ENCODE measurements at regions not wholly inside any gene's neighbourhood (a gene's known extent, or its start where the extent isn't known, plus 50 kb on each side); places are given as distances from the start of the nearest gene placed in this dataset.
A peak's percentile ranks its signal among the peaks of the same experiment; 100 is the strongest.

GRCh38 chr9:135251996-135252760, 164.7 kb downstream of the OLFM1 start:
- H3K27me3 ChIP-seq, result no peaks in the 10 kb centered on the region
- DNase-seq (peak; percentile 46), ATAC-seq (no peak)
- H3K9me3 ChIP-seq, result no peaks in the 10 kb centered on the region
- H3K4me1 ChIP-seq, result no peaks in the 10 kb centered on the region
- no peak overlapping the region for H3K4me3 ChIP-seq
- no peaks in the 10 kb centered on the region for H3K36me3 ChIP-seq
- H3K27ac ChIP-seq, result no peak overlapping the region
- TF ChIP-seq CTCF (IDR thresholded peaks at IDR 0.05), result no peak
- intact Hi-C loops (cut with DNase I), result no loop called here

- Histone ChIP-seq H3K27ac (no peak overlapping the region), H3K9me3 (no peaks in the 10 kb centered on the region), H3K27me3 (no peaks in the 10 kb centered on the region), H3K36me3 (no peaks in the 10 kb centered on the region), H3K4me3 (no peak overlapping the region), H3K4me1 (no peaks in the 10 kb centered on the region)
- intact Hi-C loops (cut with DNase I), result no loop called here
- DNase-seq (peak; percentile 32), ATAC-seq (no peak)
- no peak for TF ChIP-seq CTCF (IDR thresholded peaks at IDR 0.05)
Measured at GRCh38 chr9:135252980-135253304, 165.5 kb downstream of the OLFM1 start.

- no peaks in the 10 kb centered on the region for H3K4me1 ChIP-seq
- intact Hi-C loops (cut with DNase I), result no loop called here
- DNase-seq, result peak; percentile 60
- H3K9me3 ChIP-seq, result no peaks in the 10 kb centered on the region
- H3K36me3 ChIP-seq, result no peaks in the 10 kb centered on the region
- no peak overlapping the region for H3K4me3 ChIP-seq
- no peaks in the 10 kb centered on the region for H3K27me3 ChIP-seq
- TF ChIP-seq CTCF (IDR thresholded peaks at IDR 0.05), result no peak
- ATAC-seq, result no peak
- H3K27ac ChIP-seq, result no peak overlapping the region
Measured at GRCh38 chr9:135253305-135254004, 166.0 kb downstream of the OLFM1 start.

GRCh38 chr9:135254176-135255032, 166.9 kb downstream of the OLFM1 start:
- ATAC-seq (no peak), DNase-seq (peak; percentile 58)
- Histone ChIP-seq H3K9me3 (no peaks in the 10 kb centered on the region), H3K27me3 (no peaks in the 10 kb centered on the region), H3K27ac (no peak overlapping the region), H3K4me3 (no peak overlapping the region), H3K36me3 (no peaks in the 10 kb centered on the region), H3K4me1 (no peaks in the 10 kb centered on the region)
- no peak for TF ChIP-seq CTCF (IDR thresholded peaks at IDR 0.05)
- intact Hi-C loops (cut with DNase I), result no loop called here

- H3K4me1 ChIP-seq, result no peaks in the 10 kb centered on the region
- no peak for TF ChIP-seq CTCF (IDR thresholded peaks at IDR 0.05)
- H3K27ac ChIP-seq, result no peak overlapping the region
- intact Hi-C loops (cut with DNase I), result no loop called here
- no peaks in the 10 kb centered on the region for H3K36me3 ChIP-seq
- DNase-seq (peak; percentile 63), ATAC-seq (peak; percentile 18)
- no peaks in the 10 kb centered on the region for H3K27me3 ChIP-seq
- no peaks in the 10 kb centered on the region for H3K9me3 ChIP-seq
- H3K4me3 ChIP-seq, result no peak overlapping the region
Measured at GRCh38 chr9:135255033-135255840, 167.8 kb downstream of the OLFM1 start.
